H9 (cell line): ENCODE measurements at regions not wholly inside any gene's neighbourhood (a gene's known extent, or its start where the extent isn't known, plus 50 kb on each side); places are given as distances from the start of the nearest gene placed in this dataset.

ENCODE experiments used
- DNase-seq: peaks from one replicate; pipeline ENCODE4 v3.0.0-alpha.2; 2017
- H2AFZ ChIP-seq: one replicate; pipeline ENCODE4 v1.6.1; 2013; ENCODE audit warnings: mild to moderate bottlenecking, low read length, control low read depth, moderate library complexity
- H2AK5ac ChIP-seq: 2 replicates; pipeline ENCODE4 v1.6.1; 2013; ENCODE audit warnings: low read length, control low read depth, mixed read lengths; ENCODE audit not compliant: insufficient read length
- H2BK120ac ChIP-seq: one replicate; pipeline ENCODE4 v1.6.1; 2013; ENCODE audit warnings: low read depth, mild to moderate bottlenecking, low read length, control low read depth, inconsistent platforms; ENCODE audit not compliant: poor library complexity, severe bottlenecking
- H2BK12ac ChIP-seq: 2 replicates; pipeline ENCODE4 v1.6.1; 2013; ENCODE audit warnings: low read length, control low read depth, mixed read lengths, low read depth; ENCODE audit not compliant: insufficient read length
- H2BK15ac ChIP-seq: 2 replicates; pipeline ENCODE4 v1.6.1; 2013; ENCODE audit warnings: low read depth, low read length, control low read depth
- H2BK20ac ChIP-seq: one replicate; pipeline ENCODE4 v1.6.1; 2013; ENCODE audit warnings: low read depth, mild to moderate bottlenecking, low read length, control low read depth, inconsistent platforms; ENCODE audit not compliant: poor library complexity, severe bottlenecking
- H2BK5ac ChIP-seq: 2 replicates; pipeline ENCODE4 v1.6.1; 2013; ENCODE audit warnings: low read length, control low read depth, mixed read lengths; ENCODE audit not compliant: insufficient read length
- H3K14ac ChIP-seq: 2 replicates; pipeline ENCODE4 v1.6.1; 2013; ENCODE audit warnings: low read length, control low read depth; ENCODE audit not compliant: insufficient read depth
- H3K18ac ChIP-seq: 2 replicates; pipeline ENCODE4 v1.6.1; 2013; ENCODE audit warnings: low read depth, mild to moderate bottlenecking, mixed read lengths, low read length, control low read depth; ENCODE audit not compliant: insufficient read length
- H3K23ac ChIP-seq: 2 replicates; pipeline ENCODE4 v1.6.1; 2013; ENCODE audit warnings: low read length, control low read depth, mixed read lengths, low read depth; ENCODE audit not compliant: insufficient read length
- H3K23me2 ChIP-seq: 2 replicates; pipeline ENCODE4 v1.6.1; 2013; ENCODE audit warnings: low read depth, mild to moderate bottlenecking, mixed read lengths, low read length, control low read depth; ENCODE audit not compliant: insufficient read length, poor library complexity, severe bottlenecking
- H3K27ac ChIP-seq: 2 replicates; pipeline ENCODE4 v1.5.1; 2013; ENCODE audit warnings: low read length, control low read depth, mixed read lengths, low read depth; ENCODE audit not compliant: insufficient read length
- H3K27me3 ChIP-seq: 2 replicates; pipeline ENCODE4 v1.6.1; 2013; ENCODE audit warnings: low read length, control low read depth, inconsistent platforms; ENCODE audit not compliant: insufficient read depth
- H3K4ac ChIP-seq: 2 replicates; pipeline ENCODE4 v1.6.1; 2013; ENCODE audit warnings: low read depth, mild to moderate bottlenecking, control low read depth, inconsistent platforms, low read length, moderate library complexity
- H3K4me1 ChIP-seq: 2 replicates; pipeline ENCODE4 v1.6.1; 2013; ENCODE audit warnings: low read length, control low read depth, inconsistent platforms; ENCODE audit not compliant: insufficient read depth
- H3K4me2 ChIP-seq: 2 replicates; pipeline ENCODE4 v1.6.1; 2013; ENCODE audit warnings: low read length, control low read depth, mixed read lengths; ENCODE audit not compliant: insufficient read length, insufficient read depth
- H3K56ac ChIP-seq: 2 replicates; pipeline ENCODE4 v1.6.1; 2013; ENCODE audit warnings: low read depth, mild to moderate bottlenecking, mixed read lengths, low read length, control low read depth; ENCODE audit not compliant: insufficient read length
- H3K79me1 ChIP-seq: 2 replicates; pipeline ENCODE4 v1.6.1; 2013; ENCODE audit warnings: low read depth, mild to moderate bottlenecking, moderate library complexity, low read length, control low read depth, inconsistent platforms; ENCODE audit not compliant: insufficient read depth, poor library complexity, severe bottlenecking
- H3K79me2 ChIP-seq: 2 replicates; pipeline ENCODE4 v1.6.1; 2013; ENCODE audit warnings: low read length, control low read depth, inconsistent platforms; ENCODE audit not compliant: insufficient read depth
- H3K9ac ChIP-seq: 2 replicates; pipeline ENCODE4 v1.6.1; 2013; ENCODE audit warnings: low read length, control low read depth, mixed read lengths; ENCODE audit not compliant: insufficient read length; ENCODE audit errors: extremely low read depth
- H3K9me3 ChIP-seq: one replicate; pipeline ENCODE4 v1.6.1; 2013; ENCODE audit warnings: low read depth, low read length, inconsistent platforms; ENCODE audit not compliant: control insufficient read depth
- H3T11ph ChIP-seq: one replicate; pipeline ENCODE4 v1.6.1; 2013; ENCODE audit warnings: mild to moderate bottlenecking, low read length, control low read depth, inconsistent platforms
- H4K20me1 ChIP-seq: one replicate; pipeline ENCODE4 v1.6.1; 2013; ENCODE audit not compliant: control insufficient read depth, insufficient read length, insufficient read depth
- H4K5ac ChIP-seq: 2 replicates; pipeline ENCODE4 v1.6.1; 2013; ENCODE audit warnings: low read depth, mild to moderate bottlenecking, mixed read lengths, low read length, control low read depth; ENCODE audit not compliant: insufficient read length
- H4K8ac ChIP-seq: replicated peaks from 2 replicates; pipeline ENCODE4 v1.6.1; 2013; ENCODE audit warnings: low read length, control low read depth, mixed read lengths, low read depth; ENCODE audit not compliant: insufficient read length
- H4K91ac ChIP-seq: 2 replicates; pipeline ENCODE4 v1.6.1; 2013; ENCODE audit warnings: low read depth, mild to moderate bottlenecking, moderate library complexity, mixed read lengths, low read length, control low read depth; ENCODE audit not compliant: insufficient read length
- H3K27ac Mint-ChIP-seq, 3 experiments: 2 replicates in 2 of 3; 3 replicates in 1 of 3; pipeline ENCODE4 v1.8.0; 2020 to 2021; ENCODE audit warnings: mixed read lengths in 3 of 3, mild to moderate bottlenecking in 1 of 3, moderate library complexity in 1 of 3
- H3K27me3 Mint-ChIP-seq: 2 replicates; pipeline ENCODE4 v1.8.0; 2021; ENCODE audit warnings: low read depth, mild to moderate bottlenecking, moderate library complexity, mixed read lengths
- H3K36me3 Mint-ChIP-seq, 3 experiments: 2 replicates in 2 of 3; 3 replicates in 1 of 3; pipeline ENCODE4 v1.8.0; 2020 to 2021; ENCODE audit warnings: low read depth in 3 of 3, mixed read lengths in 3 of 3; ENCODE audit not compliant: insufficient read depth in 1 of 3
- H3K4me1 Mint-ChIP-seq, 2 experiments: 2 replicates each; pipeline ENCODE4 v1.8.0; 2020; ENCODE audit warnings: mixed read lengths in 2 of 2
- H3K4me3 Mint-ChIP-seq, 2 experiments: 2 replicates in 1 of 2; 3 replicates in 1 of 2; pipeline ENCODE4 v1.8.0; 2020 to 2021; ENCODE audit warnings: mild to moderate bottlenecking in 2 of 2, mixed read lengths in 2 of 2, moderate library complexity in 1 of 2
- H3K9me3 Mint-ChIP-seq, 2 experiments: 2 replicates in 1 of 2; 3 replicates in 1 of 2; pipeline ENCODE4 v1.8.0; 2020; ENCODE audit warnings: mild to moderate bottlenecking in 2 of 2, mixed read lengths in 2 of 2, moderate library complexity in 1 of 2
- CTCF ChIP-seq: fragments of 200-600 bp; sonication (generic); conservative IDR thresholded peaks from 3 replicates; pipeline ENCODE4 v1.8.0; 2021; ENCODE audit warnings: antibody characterized with exemption, mild to moderate bottlenecking
- WGBS: extraction: QIAGEN DNeasy Blood & Tissue Kit; methylation state at CpG from one replicate; pipeline ENCODE4 v1.1.7; 2013; ENCODE audit warnings: missing lambda C conversion rate, low lambda C conversion rate, mixed read lengths; ENCODE audit not compliant: insufficient read length; ENCODE audit errors: extremely low coverage; 5-methylcytosine and 5-hydroxymethylcytosine counted together

- Histone ChIP-seq H2BK20ac (no peak overlapping the region), H4K8ac (no peak overlapping the region), H3K27ac (no peak overlapping the region), H3K18ac (no peak overlapping the region), H3K79me2 (no peaks in the 10 kb centered on the region), H3K4me1 (no peaks in the 10 kb centered on the region; the same call in 1 of the 2 replicates), H3K4ac (no peak overlapping the region), H3K4me2 (no peak overlapping the region), H2AFZ (no peak overlapping the region), H3K23me2 (no peaks in the 10 kb centered on the region), H3K27me3 (no peaks in the 10 kb centered on the region), H4K5ac (no peak overlapping the region), H2AK5ac (no peak overlapping the region), H3K56ac (no peak overlapping the region), H3K9ac (no peak overlapping the region), H2BK12ac (no peak overlapping the region), H3K9me3 (no peaks in the 10 kb centered on the region), H3T11ph (no peak overlapping the region), H4K20me1 (no peaks in the 10 kb centered on the region), H2BK5ac (no peak overlapping the region), H3K14ac (no peak overlapping the region), H3K23ac (no peak overlapping the region), H2BK120ac (no peak overlapping the region), H3K79me1 (no peaks in the 10 kb centered on the region), H2BK15ac (no peak overlapping the region), H4K91ac (no peak overlapping the region)
- no peak for DNase-seq
- Mint-ChIP-seq H3K27me3 (peaks cover 3% of the 10 kb centered on the region; the same call in 1 of the 2 replicates), H3K4me1 (peaks cover 16 to 19% of the 10 kb centered on the region in 2 experiments), H3K9me3 (peaks cover 25 to 27% of the 10 kb centered on the region in 2 experiments), H3K27ac (no peak overlapping the region; a peak in 1 of 7 replicates), H3K36me3 (peaks cover 7 to 13% (median 11%) of the 10 kb centered on the region in 3 experiments; a peak in 5 of 7 replicates), H3K4me3 (no peak overlapping the region)
- TF ChIP-seq CTCF = no peak
- WGBS = no CpG with 5 or more reads among the region's 8 CpGs
These were observed 102.2 kb downstream of the ZNF92 start for GRCh38 chr7:65475734-65476319.
